ENCODE measurements at regions not wholly inside any gene's neighbourhood (a gene's known extent, or its start where the extent isn't known, plus 50 kb on each side); places are given as distances from the start of the nearest gene placed in this dataset.
A peak's percentile ranks its signal among the peaks of the same experiment; 100 is the strongest.

GRCh38 chr3:57009802-57010201 is 50.7 kb upstream of the SPATA12 start:
- no peak for DNase-seq (ENCODE audit: low read depth)

- DNase-seq (ENCODE audit: low read depth) = no peak
Measured at GRCh38 chr3:57009367-57009766, 51.1 kb upstream of the SPATA12 start.

DNA sequence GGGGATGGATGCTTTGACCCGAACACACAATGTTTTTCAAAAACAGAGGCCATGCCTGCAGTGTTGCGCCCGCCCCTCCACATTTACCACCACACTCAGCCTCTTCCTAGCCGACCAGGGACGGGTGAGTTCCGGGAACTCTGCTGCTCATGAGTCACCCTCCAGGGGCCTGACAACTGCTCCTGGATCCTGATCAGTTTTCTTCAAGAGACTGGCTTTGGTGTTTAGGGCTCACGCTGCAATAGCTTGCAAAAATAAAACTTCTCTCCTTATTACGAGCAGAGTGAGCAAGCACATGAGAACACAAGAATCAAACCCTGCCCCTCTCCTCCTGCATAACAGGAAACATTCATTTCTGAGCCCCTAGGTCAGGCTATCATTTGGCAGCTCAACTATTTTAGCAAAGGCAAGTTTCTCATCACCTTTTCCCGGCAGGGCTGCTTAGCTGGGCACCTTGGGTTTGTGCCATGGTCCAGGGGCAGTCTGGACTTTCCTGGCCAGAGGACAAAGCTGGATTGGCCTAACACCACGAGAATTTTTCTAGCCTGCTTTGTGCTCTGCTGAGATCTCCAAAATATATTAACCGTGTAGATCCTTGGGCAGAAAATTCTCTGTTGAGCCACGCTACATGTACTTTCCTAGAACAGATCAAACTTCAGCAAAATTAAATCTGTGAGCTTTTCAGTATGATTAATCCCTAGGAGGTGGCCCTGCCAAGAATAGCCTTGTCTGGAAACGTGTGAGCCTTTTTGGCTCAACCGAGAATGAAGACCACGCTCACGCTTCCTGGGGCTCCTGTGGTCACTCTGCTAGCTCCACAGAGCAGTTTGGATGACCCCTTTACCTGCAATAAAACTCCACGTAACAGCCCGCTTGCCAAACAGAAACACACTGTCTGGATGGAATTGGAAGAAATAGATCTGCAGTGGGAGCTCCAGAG is 52.7 kb upstream of the SPATA12 start:
- no peak for DNase-seq (ENCODE audit: low read depth)

DNA sequence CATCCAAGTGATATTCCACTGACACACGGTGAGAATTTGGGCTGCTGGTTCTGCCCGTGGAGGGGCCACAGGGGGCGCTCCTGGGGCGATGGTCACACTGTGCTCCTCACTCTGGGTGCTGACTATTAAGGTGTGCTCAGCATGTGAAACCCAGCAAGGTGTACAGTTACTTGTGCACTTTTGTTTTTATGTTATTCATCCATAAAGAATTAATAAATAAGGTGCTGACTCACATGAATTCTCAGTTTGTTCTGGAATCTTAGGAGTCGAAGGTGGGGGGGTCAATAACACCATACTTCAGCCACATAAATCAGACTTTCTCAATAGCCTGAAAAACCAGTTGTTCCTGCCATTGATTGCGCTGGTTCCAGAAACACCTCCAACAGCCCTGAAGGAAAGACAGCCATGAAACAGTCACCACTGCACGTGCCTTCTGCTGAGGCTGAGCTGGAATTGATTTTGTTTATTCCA is 53.5 kb upstream of the SPATA12 start:
- DNase-seq (ENCODE audit: low read depth) = no peak

DNA sequence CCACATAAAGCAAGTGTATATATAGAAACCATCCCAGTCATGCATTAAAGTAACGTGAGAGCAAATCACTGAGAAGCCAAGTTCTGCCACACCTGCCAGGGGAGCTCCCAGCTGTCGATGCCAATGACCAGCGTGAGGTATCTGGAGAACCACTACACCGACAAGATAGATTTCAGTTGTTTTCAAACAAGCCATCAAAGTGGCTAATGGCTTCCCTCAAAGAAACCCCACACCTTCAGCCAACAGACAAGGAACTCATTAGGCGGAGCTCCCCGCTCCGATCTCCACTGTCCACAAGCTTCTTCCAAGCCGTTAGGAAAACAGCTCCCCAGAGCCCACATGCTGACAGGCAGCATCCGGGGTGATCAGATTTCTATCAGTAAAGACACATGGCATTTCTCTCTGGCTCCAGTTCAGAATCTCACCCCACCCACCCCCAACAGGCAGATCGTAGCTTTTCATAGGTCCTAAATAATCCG is 54.2 kb upstream of the SPATA12 start:
- no peak for DNase-seq (ENCODE audit: low read depth)

DNA sequence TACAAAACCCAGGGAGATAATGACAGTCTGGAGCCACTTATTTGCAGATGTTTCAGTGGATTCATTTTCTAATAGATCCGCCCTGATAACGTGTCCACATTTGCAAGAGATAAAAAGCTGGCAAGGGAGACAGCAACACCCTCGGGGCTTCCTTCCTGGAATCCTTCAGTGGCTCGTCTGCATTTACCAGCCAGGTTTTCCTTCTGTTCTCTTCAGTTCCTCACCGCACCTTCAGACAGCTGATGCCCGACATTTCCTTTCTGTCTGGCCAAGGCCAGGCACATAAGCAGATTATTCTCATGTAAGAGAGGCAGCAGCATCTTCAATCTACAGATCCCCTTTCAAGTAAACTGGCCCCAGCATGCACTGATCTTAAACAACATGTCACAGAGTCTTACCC is 56.2 kb upstream of the SPATA12 start:
- DNase-seq (ENCODE audit: low read depth) = no peak

GRCh38 chr3:57003676-57004075 is 56.8 kb upstream of the SPATA12 start:
- no peak for DNase-seq (ENCODE audit: low read depth)

GRCh38 chr3:57001356-57001755 is 59.1 kb upstream of the SPATA12 start:
- DNase-seq (ENCODE audit: low read depth) = no peak

- no peak for DNase-seq (ENCODE audit: low read depth)
Measured at GRCh38 chr3:57000012-57000411, 60.5 kb upstream of the SPATA12 start.

DNA sequence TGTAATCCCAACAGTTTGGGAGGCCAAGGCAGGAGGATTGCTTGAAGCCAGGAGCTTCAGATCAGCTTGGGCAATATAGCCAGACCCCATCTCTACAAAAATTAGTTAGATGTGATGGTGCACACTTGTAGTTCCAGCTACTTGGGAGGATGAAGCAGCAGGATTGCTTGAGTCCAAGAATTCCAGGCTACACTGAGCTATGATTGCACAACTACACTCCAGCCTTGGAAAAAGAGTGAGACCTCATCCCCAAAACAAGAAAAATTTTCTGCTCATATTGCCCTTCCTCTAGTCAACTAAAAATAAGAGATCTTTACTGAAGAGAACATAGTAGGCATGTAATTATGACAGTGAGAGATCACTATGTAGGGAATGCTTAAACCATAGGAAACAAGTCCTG is 60.9 kb upstream of the SPATA12 start:
- no peak for DNase-seq (ENCODE audit: low read depth)

- DNase-seq (ENCODE audit: low read depth) = no peak
Measured at GRCh38 chr3:56998076-56998529, 62.4 kb upstream of the SPATA12 start.

GRCh38 chr3:56997675-56998074 is 62.8 kb upstream of the SPATA12 start:
- DNase-seq (ENCODE audit: low read depth) = no peak

DNA sequence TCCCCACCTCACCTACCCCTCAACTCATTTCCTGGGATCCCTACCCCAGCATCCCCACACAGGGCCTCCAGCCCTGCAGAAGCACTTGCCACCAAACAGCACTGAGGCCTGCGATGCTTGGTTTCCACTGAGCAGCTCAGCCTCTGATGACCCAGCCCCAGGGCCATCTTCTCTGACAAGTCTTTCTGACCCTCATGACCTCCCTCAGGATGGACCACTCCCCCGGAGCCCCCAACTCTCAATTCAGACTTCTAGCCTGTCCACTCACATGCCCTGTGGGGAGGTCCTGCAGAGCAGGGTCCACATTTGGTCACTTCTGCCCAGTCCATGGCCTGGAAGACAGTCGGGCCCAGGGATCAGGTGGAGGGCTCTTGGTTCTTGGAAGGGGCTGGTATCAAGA is 63.4 kb upstream of the SPATA12 start:
- no peak for DNase-seq (ENCODE audit: low read depth)

DNA sequence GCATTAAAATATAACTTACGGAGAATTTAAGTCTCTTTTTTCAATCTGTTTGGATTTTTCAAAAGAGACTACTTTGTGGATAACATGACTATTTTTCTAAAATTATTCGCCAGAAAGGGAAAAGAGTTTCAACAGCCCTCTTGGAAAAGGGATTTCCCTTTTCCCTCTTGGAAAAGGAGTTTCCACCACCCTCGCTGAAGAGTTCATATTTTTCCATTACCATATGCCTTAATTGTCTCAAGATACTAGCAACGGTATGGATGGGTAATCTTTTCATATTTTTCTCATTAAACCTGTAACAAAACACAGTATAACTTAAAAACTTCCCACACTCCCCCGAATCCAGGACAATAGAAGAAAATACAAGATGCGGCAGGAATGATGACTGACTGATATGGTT is 66.1 kb upstream of the SPATA12 start:
- no peak for DNase-seq (ENCODE audit: low read depth)

GRCh38 chr3:56990641-56991015 is 69.8 kb upstream of the SPATA12 start:
- no peak for DNase-seq (ENCODE audit: low read depth)

- DNase-seq (ENCODE audit: low read depth) = no peak
Measured at GRCh38 chr3:56989977-56990640, 70.4 kb upstream of the SPATA12 start.

DNA sequence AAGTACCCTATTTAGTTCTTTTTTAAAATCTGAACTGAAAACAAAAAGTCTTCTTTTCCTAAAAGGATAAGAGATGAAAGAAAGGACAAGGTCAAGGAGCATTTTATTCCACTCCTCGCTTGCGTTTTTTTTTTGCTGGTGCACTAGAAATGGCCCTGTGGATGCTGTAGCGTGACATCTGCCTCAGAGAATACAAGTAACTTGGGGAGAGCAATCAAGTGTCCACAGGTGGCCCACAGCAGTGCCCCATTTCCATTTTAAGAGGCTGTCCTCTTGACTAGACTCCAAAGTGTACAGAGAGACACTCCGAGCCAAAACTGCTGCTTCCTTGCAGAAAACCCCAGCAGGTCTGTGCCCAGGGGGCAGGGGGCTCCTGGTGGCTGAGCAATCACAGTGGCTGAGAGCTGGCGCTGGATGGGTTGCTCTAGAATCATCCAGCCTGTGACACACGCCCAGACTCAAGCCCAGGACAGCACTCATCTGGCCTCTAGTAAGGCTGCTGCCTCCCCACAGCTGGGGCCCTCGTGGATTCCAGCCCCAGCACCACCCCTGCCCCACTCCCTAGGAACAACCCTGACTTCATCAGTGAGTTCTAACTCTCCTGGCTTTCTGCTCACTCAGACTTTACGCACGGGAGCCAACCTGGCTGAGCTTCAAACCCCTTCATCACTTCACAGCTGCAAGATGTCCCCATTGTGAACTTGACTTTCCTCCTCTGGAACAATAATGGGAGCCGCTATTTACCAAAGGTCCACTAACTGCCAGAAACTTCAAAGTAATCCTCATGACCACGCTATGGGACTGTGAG is 71.1 kb upstream of the SPATA12 start:
- no peak for DNase-seq (ENCODE audit: low read depth)

- peak; percentile 68 for DNase-seq (ENCODE audit: low read depth)
Measured at GRCh38 chr3:56988458-56989168, 71.9 kb upstream of the SPATA12 start.

DNA sequence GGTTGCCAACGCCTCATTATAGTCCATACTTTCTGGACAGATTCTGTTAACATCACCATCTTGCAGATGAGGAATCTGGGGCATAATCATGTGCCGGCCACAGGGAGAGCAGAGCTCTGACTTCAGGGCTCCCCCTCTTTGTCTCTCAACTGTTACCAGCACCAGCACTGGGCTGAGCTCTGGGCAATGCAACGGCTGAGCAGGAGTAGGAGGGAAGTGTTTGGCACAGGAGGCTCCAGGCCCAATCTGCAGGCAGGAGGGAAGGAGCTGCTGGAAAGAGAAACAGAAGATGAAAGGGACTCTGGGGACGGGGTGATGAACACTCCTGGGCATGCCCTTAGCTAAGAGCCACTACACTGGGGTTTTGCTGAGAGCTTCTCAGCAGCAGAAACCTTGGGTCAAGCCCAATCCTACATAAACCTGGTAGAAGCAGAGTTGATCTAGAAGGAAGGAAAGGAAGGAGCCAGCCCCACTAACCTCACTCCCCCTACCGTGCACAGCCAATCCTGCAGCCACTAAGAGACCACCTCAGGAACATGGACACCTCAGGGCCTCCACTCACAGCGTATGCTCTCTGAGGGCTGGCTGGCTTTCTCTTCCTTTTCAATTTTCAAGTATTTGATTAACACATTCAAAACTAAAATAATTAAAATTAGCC is 73.1 kb upstream of the SPATA12 start:
- DNase-seq (ENCODE audit: low read depth) = no peak

DNA sequence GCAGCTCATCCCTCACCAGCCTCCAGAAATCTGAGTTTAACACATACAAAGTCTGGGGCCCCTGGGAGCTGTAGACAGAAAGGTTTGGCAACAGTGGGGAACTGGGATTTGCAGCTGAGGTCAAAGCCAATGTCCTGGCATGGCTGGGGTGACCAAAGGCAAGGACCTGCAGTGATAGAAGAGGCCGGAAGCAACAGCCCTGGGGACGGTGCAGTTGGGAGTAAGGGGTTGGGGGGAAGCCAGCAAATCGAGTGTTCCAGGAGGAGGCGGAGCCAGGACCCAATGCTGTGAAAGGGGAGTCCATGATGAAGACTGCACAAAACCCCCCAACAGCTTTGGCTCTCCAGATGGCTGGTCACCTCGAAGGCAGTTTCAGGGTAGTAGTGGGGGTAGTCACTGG is 74.1 kb upstream of the SPATA12 start:
- DNase-seq (ENCODE audit: low read depth) = no peak

- no peak for DNase-seq (ENCODE audit: low read depth)
Measured at GRCh38 chr3:56985878-56986277, 74.6 kb upstream of the SPATA12 start.

Measured in activated gamma-delta T cell treated with anti-CD3 and anti-CD28 coated beads, Interleukin-2, amount 50 U/mL, for 16 hours (primary cell).